Ramos (cell line): ENCODE measurements at regions not wholly inside any gene's neighbourhood (a gene's known extent, or its start where the extent isn't known, plus 50 kb on each side); places are given as distances from the start of the nearest gene placed in this dataset.

ENCODE experiments used
- in situ Hi-C: fragments of 300-500 bp; cut with MboI; formaldehyde crosslinking; loops from one replicate; pipeline ENCODE4 v1.14.3; 2022; ENCODE audit warnings: low sequenced_read_pairs; ENCODE audit not compliant: unreplicated experiment

DNA sequence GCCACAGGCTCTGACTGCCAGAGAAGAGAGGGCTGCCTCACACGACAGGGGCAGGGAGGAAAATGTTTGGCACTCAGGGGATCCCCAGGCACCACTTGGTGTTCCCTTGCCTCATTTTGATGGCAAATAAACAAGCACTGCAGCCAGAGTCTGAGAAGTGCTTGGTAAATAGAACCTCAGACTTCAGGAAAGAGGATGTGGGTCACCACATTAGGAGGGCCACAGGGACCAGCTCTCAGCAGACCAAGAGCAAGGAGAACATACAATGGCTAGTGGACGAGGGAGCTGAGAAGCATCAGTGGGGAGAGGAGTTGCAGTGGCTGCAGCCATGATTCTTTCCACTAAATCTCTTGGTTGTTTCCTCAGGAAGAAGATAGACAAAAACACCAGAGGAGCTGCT lies 413.9 kb downstream of the GADD45G start:
- in situ Hi-C loops: no loop called here

DNA sequence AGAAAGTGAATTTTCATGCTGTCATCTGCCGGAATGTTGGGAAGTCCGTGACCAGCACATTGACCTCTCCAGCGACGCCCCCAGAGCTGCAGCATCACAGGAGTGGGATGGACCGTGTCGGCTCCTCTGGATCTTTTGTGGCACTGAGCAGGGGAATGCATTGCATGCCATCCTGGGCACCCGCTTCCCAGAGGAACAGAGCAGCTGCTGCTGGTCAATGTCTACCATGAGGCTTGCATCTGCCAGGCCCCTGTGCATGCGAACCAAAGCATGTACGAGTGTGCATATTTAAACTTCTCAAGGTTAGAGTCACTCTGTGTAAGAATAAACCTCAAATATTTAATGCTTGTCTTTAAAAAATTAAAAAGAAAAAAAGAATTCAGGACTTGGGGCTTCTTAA lies 414.8 kb downstream of the GADD45G start:
- in situ Hi-C loops: no loop called here

DNA sequence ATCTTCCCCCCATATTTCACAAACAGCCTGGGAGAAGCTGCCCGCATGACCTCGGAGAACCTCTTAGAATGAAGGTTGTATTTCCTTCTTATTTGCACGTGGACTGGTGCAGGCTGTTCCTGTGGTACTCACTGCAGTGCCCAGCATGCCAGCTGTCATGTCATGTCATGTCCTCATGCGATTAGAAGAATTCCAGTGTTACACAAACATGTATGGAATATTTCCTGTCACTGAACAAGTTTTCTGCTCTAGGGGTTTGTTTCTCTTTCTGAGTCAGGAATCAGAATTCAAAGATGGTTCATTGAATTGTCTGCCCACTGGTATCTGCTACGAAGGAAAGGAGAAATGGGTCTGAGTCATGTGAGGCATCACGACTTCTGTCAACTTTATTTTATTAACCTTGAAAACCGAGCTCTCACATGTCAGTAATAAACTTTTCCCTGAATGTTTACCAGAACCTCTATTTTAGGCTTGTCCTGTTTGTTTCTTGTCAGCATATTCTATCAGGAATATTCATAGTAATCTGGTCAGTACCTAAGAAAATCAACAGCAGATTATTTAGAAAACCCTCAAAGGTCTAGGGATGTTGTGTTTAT lies 415.6 kb downstream of the GADD45G start:
- in situ Hi-C loops: no loop called here

DNA sequence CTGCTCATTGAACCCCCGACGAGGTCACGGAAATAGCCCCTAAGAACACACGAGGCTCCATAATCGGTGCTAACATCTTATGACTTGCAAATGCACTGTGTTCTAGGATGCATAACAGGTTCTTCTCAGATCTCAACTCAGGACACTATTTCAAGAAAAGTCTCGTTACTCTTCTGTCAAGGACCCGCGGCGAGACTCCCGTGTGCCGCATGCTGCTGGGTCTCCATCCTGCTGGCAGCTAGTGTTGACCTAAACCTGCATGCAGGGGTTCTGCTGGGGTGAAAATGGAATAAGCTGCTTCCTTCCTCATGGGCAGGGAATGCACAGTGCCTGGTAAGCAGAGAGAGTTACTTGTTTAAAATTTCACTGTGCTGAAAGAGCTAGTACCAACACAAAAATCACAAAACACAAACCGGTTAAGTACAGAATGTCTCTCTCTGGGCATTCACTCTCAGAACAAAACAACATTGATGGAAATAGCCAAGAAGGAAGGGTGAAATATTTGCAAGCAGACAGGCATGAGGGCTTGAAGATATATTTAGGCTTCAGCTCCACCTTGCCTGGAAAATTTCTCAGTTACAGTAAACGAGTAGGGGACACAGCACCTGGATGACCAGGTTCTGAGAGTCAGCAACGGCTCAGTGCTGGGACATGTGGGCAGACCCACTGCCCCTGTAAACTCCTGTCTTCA lies 416.5 kb downstream of the GADD45G start:
- in situ Hi-C loops: no loop called here

DNA sequence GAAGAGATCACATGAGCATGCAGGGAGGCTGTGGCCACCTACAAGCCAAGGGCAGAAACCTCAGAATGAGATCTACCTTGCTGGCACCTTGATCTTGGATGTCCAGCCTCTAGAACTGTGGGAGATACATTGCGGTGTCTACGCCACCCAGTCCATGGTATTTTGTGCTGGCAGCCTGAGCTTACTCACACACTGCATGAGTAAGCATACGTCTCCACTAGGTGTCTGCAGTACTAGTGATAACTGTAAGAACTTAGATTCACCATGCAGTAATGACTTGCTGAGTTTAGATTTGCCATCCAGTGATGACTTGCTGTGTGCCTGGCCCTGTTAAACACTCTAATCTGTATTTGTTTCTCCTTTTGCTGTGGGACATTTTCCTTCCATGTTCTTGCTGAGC lies 417.7 kb downstream of the GADD45G start:
- in situ Hi-C loops: no loop called here

DNA sequence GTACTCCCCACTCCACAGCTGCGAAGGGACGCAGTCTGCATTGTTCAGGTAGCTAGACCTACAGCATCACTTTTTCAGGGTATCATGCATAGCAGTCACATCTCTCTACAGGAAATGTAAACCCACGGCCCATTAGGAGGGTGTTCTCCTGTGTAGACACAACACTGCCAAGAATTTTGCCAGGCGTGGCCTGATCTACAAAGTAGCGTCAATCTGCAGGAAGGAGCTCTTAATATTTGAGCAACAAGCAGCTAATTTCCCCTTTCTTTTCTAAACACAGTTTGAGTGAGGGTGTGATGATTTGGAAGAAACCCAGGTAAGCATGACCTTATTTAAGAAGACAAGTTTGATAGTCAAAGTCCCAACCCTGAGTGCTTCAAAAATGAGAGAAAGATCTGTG lies 419.0 kb downstream of the GADD45G start:
- in situ Hi-C loops: no loop called here

DNA sequence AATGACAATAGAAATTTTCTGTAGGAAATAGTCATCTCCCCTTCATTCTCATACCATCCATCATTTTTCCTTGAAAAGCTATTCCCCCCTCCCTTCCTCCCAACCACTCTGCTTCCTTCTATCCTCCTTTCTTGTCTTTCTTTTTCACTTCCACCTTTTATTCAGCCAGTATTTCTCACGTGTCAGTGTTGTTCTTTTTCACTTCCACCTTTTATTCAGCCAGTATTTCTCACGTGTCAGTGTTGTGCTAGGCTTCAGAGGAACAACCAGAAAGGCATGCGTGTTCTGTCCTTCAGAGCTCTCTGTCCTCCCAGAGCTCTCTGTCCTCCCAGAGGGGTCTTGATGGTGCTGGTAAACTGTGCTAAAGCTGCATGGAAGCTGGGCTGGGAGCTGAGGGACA lies 419.6 kb downstream of the GADD45G start:
- in situ Hi-C loops: no loop called here

DNA sequence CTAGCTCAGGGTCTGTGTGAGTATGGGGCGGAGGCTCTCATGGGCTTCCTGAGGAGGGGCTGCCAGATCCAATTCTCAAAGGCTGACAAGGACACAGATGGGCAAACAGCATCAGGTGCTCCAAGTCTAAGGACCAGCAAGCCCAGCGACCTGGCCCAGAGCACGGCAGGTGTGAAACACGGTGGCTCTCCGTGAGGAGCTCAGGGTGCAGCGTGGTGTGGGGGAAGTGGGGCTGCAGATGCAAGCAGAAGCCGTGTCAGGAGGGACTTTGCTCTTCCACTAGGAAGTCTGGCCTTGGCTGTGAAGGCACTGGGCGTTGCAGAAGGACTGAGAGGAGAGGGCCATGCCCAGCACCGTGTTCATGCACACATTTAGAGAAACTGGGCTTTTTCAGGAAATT lies 420.0 kb downstream of the GADD45G start:
- in situ Hi-C loops: no loop called here

DNA sequence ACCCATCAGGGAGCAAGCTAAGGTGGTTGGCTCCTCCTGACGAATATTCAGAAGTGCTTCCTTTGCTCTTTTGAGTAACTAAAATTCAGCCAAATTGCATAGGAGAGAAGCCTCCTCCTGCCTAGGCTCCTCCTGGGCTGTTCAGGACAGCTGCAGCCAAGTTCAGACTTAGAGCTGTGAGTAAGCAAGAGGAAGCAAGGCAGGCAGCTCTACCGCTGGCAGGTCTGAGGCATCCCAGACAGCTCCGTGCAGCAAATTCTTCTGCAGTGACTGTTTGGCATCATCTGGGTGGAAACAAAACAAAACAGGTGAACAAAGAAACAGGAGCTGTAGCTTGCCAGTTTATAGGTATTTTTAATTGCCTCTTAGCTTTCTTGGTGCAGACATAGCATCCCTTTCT lies 421.0 kb downstream of the GADD45G start:
- in situ Hi-C loops: no loop called here

DNA sequence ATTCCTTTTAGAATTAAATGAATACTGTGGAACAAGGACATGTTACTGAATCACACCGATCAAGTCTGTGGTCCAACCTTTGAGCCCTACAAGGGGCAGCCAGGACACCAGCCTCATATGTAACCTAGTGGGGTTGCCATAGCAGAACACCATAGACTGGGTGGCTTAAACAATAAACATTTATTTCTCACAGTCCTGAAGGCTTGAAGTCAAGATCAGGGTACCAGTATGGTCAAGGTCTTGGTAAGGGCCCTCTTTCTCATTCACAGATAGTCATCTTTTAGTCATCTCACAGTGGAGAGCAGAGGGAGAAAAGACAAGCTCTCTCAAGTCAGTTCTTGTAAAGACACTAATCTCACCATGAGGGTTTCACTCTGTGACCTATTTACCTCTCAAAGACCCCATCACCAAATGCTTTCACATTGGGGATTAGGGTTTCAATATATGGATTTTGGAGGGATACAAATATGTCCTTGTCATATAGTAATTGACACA lies 422.5 kb downstream of the GADD45G start:
- in situ Hi-C loops: no loop called here

DNA sequence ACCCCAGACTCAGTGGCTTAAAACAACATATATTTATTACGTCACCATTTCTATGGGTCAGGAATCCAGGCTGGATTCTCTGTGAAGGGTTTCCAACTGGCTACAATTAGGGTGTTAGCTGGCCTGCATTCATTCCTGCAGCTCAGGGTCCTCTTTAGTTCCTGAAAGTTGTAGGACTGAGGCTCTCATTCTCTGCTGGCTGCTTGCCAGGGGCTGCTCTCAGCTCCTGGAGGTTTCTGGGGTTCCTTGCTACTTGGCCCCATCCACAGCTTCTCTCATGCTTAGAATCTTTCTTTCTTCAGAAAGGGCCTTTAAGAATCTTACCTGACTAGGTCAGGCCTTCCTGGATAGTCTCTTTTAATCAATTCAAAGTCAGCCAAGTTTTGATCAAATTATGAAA lies 424.6 kb downstream of the GADD45G start:
- in situ Hi-C loops: no loop called here

DNA sequence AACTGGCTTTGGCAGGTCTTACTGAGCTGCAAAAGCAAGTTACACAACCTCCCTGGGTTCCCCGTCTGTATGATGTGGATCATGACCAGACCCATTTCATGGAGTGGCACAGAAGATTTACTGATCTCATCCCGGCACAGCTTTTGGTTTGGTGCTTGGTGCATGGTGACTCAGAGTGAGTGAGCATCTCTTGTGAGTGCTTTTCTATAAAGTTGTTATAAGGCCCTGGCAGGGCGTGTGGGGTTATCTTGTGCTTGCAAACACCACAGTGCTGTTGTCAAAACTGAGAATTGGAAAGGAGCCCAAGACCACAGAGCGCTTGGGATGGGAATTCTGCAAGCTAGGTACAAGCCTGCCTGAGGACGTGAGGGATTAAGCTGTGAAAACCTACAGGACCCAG lies 425.2 kb downstream of the GADD45G start:
- in situ Hi-C loops: no loop called here

DNA sequence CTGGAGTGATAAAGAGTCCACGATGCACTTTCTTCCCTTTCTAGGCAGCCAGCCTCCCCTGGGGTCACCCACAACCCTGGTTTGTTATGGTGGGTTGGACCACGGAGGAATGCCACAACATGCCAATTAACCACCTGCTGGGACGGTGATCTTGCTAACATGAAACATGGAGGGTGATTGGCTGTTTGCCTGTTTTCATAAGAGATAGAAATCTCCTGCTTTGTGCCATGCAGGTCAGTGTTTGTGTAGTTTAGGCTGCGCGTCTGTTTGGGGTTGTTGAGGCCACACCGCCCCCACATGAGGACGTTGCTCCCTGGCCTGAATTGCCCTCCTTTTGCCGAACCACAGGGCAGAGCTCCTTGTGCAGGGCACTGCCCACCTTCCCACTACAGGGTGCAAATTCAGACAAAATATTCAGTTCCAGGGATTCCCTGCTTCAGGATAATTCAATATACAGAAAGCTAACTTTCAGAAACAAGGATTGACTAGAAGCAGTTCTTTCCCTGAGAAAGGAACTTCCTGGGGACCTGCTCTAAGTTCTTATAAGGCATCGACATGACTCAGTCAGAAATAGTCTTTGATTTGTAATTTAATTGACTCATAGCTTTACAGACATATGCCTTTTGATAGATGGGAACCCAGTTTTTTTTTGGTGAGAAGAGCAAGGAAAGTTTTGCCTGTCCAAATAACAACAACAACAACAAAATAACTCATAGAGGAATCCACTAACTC lies 427.6 kb downstream of the GADD45G start:
- in situ Hi-C loops: no loop called here

DNA sequence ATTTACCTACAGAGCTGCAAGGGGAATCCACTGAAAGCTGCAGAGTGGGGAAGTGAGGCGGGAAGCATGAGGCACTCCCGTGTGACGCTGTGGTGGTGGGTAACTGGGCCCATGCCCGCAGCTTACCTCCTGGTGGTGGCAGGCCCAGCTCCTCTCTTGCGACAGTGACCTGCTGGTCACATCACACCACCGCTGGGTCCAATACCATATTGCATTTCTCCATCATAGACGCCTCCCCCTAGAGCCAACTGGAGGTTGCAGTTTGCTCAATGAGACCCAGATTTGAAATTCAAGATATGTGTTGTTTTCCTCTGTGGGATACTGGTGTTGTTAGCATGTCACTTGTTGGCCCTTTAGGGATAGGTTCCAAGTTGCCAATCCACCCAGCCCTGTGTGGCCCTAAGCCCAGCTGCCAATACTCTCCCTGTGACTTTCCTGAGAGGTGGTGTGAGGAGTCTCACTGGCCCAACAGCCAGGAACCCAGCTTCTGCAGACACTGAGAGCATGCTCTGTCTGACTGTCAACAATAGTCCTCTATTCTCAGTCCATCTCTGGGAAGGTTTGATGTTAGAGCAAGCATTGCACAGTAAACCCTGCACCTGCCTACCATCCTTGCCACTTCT lies 428.3 kb downstream of the GADD45G start:
- in situ Hi-C loops: no loop called here

DNA sequence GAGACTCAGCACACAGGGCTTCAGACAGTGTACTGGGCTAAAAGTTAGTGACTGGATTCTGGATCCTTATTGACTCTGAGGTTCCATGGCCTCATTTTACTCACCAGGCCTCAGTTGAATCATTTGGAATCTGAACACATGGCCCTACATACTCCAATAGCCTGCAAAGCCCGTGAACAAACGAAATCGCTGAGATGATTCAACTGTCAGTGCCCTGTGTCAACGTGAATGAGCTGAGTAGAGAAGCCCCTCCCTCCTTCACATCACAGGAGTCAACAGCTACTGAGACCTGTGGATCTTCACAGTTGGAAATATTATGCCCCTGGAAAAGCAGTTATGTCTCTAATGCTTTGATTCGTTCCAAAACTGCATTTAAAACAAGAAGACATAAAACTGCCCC lies 429.3 kb downstream of the GADD45G start:
- in situ Hi-C loops: no loop called here

DNA sequence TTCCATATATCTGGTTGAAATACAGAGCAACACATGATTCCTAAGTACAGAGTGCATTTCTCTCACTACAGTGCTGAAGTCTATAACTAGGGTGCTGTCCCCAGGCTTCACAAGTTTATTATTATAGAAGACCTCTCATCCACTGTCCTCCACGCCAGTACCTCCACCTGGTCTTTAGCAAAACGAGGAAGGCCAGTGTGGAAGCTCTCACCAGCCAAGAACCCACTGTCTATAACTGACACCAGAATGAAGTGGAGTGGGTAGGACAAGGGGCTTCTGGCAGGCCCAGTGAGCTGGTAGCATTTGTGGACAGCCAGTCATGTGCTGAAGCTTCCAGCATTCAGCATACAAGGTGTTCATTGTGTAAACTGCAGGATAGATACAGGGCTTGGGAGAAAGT lies 430.7 kb downstream of the GADD45G start:
- in situ Hi-C loops: no loop called here

DNA sequence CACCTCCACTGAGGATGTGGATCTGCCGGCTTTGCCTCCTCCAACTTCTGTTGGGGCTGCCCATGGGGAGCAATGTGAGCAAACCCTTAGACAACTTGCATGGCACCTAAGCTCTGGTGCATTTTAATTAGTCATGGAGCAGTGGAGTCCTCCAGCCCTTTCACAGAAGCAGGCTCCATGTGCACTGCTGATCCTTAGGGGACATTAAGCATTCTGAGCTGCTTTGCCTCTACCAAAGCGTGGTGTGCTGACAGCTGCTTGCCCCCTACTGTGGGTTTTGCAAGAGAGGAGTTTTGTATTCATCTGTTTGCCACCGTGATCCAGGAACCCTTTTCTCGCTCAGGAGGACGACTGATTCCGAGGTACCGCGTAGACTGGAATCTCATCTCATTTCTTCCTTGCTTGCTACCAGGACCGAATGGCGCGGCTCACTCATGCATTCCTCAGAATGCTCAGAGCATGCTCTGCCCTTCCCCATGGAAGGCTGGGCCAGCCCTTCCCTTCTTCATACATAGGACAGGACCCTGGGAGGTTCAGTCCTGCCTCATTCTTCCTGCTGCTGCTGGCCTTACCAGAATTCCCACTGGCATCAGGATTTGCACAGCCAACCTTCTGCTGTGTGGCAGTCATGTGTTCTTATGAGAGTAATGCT lies 432.5 kb downstream of the GADD45G start:
- in situ Hi-C loops: no loop called here

DNA sequence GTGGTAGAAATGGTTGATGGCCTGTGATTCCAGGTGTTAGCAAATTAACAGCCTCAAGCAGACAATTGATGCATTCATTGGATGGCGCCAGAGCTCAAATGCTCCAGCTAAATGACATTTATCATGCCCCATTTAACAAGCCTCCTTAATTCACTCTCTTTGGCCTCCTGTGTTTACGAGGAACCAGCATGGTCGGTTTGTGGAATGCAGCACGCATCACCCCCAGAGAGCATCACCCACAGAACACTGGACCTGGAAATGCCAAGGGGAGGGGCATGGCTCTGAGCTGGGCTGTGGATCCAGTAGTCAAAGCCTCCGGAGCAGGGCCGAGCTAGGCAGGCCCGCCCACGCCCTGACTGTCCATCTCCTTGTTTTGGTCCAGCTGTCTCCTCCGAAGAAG lies 434.0 kb downstream of the GADD45G start:
- in situ Hi-C loops: no loop called here

DNA sequence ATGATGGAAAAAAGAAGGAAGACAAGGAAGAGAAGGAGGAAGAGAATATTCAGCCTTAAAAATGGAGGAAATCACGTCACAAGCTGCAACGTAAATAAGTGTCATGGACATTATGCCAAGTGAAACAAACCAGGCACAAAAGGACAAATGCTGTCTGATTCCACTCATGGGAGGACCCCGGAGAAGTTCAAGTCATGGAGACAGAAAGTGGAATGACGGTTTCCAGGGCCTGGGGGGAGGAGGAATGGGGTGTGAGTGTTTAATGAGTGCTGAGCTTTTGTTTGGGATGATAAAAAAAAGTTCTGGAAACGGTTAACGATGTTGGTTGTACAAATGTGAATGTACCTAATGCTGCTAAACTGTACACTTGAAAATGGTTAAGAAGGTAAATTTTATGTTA lies 439.5 kb downstream of the GADD45G start:
- in situ Hi-C loops: no loop called here

DNA sequence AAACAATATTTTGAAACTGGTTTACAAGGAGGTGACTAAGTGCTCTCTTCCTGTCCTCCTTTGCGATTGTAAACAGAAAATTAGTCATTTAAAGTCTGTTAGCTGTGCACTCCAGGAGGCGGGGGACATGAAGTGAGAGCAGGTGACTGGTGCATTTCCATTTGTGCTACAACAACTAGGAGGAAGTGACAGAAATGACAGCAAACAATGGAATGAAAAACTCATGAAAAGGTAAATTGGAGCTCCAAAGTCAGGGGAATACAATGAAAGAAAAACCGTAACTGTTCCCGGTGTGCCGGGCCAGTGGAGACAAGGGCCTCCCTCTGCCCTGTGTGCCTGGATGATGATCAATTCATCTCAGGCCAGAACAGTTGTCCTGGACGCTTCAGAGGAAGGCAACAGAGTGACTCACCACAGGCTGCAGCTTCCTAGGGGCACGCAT lies 439.9 kb downstream of the GADD45G start:
- in situ Hi-C loops: no loop called here
